ENCODE measurements at regions not wholly inside any gene's neighbourhood (a gene's known extent, or its start where the extent isn't known, plus 50 kb on each side); places are given as distances from the start of the nearest gene placed in this dataset.
"Not testable (repeated sequence)": the region's sequence is repeated elsewhere in the genome, so short reads cannot be mapped to it uniquely, and the experiment has no call there.

DNA sequence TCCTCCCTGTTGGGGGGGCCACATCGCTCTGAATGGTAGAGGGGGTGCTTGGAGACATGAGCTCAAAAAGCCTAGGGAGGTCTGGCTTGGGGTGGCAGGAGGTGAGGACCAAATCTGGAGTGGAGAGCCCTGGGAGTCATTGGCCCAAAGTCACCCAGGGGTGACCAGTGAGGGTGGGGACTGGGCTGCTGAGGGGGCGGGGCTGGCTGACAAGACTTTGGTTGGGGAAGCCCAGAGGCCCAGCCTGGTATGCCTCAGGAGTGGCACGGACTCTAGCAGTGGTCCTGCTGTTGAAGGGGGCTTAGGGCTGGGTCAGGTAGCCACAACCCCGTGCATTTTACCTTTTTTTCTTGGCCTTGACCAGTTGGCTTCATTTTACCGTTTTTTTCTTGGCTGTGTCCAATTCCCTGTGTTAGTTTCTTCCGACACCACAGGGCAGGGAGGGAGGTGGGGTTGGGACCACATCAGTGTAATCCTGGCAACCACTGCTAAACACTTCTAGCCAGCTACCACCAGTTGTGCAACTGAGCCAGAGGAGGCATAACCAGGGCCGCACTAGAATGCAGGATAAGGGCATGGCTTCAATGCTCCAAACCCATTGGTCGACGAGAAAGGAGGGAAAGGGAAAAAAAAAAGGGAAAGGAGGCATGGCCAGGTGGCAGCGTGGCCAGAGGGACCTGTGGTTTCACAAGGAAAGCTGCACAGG, 105.3 kb upstream of the C2CD4B start:
- Histone ChIP-seq H3K27me3 (ENCODE audit: insufficient read depth, low read length) (peaks cover 15% of the 10 kb centered on the region; the same call in 1 of the 2 replicates), H3K79me2 (ENCODE audit: control insufficient read depth, insufficient read depth, low read length, unreplicated experiment) (no peaks in the 10 kb centered on the region), H3K4me3 (ENCODE audit: low read depth, low read length) (no peak overlapping the region), H3K4me1 (ENCODE audit: control insufficient read depth, insufficient read depth, low read length, unreplicated experiment) (no peaks in the 10 kb centered on the region), H2AFZ (ENCODE audit: low read length, unreplicated experiment) (no peak overlapping the region), H3K27ac (ENCODE audit: low read depth, low read length) (no peak overlapping the region), H3K36me3 (ENCODE audit: insufficient read depth, low read length) (no peaks in the 10 kb centered on the region)

DNA sequence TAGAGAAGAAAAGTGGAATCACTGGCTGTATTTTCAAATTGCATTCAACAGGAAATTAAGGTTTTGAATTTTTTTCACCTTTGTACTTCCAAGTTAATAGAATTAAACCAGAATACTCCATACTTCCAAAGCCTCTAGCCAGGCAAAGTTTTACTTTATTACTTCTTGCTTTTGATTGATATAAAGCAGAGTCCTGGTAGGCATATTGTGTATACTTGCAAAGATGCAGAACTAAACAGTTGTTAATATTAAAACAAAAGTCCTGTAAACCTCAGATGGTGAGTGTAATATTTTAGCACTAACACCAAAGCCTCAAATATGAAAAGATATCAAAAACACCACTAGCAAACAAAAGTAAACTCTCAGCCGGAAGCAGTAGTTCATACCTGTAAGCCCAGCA, 107.2 kb upstream of the C2CD4B start:
- no peak overlapping the region for H3K4me3 ChIP-seq (ENCODE audit: low read depth, low read length)
- no peaks in the 10 kb centered on the region for H3K79me2 ChIP-seq (ENCODE audit: control insufficient read depth, insufficient read depth, low read length, unreplicated experiment)
- no peaks in the 10 kb centered on the region for H3K4me1 ChIP-seq (ENCODE audit: control insufficient read depth, insufficient read depth, low read length, unreplicated experiment)
- no peaks in the 10 kb centered on the region for H3K36me3 ChIP-seq (ENCODE audit: insufficient read depth, low read length)
- H2AFZ ChIP-seq (ENCODE audit: low read length, unreplicated experiment), result no peak overlapping the region
- peaks cover 32% of the 10 kb centered on the region for H3K27me3 ChIP-seq (ENCODE audit: insufficient read depth, low read length)
- no peak overlapping the region for H3K27ac ChIP-seq (ENCODE audit: low read depth, low read length)

DNA sequence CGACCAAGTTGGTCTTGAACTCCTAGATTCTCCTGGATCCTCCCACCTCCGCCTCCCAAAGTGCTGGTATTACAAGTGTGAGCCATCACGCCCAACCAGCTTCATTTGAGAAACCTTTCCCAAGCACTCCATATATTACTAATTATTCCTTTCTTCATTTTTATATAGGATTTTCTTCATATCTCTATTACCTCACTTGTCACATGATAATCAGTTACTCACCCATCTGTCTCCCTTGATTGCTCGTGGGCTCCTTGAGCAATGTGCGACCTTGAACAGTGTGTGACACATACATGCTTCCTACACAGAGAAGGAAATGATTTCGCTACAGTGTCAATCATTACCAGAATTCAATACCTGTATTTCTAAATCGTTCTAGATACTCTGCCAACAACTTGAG, 110.7 kb upstream of the C2CD4B start:
- no peaks in the 10 kb centered on the region for H3K79me2 ChIP-seq (ENCODE audit: control insufficient read depth, insufficient read depth, low read length, unreplicated experiment)
- H3K36me3 ChIP-seq (ENCODE audit: insufficient read depth, low read length), result no peaks in the 10 kb centered on the region
- no peak overlapping the region for H3K27ac ChIP-seq (ENCODE audit: low read depth, low read length)
- H2AFZ ChIP-seq (ENCODE audit: low read length, unreplicated experiment), result no peak overlapping the region
- H3K4me3 ChIP-seq (ENCODE audit: low read depth, low read length), result no peak overlapping the region
- no peaks in the 10 kb centered on the region for H3K4me1 ChIP-seq (ENCODE audit: control insufficient read depth, insufficient read depth, low read length, unreplicated experiment)
- peaks cover 65% of the 10 kb centered on the region for H3K27me3 ChIP-seq (ENCODE audit: insufficient read depth, low read length)

DNA sequence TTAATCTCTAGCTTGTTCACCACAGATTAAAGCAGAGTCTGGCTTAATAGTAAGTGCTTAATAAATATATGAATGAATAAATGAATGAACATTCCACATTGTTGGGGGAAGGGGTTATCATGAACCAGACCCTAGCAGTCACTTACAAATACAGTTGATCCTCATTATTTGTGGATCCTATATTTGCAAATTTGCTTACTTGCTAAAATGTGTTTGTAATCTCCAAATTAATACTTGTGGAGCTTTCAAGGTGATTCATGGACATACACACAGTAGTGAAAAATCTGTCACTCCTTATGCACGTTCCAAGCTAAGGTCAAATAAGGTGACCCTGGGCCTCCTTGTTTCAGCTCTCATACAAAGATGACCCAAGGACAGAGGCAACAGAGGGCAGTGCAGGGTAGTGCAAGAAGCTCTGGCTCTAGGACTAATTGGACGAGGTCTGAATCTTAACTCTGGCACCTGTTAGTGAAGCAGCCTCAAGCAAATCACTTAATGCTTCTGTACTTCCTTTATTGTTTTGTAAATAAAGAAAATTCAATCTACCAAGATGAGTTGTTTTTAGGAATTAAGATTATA, 112.8 kb upstream of the C2CD4B start:
- Histone ChIP-seq H3K27me3 (ENCODE audit: insufficient read depth, low read length) (peaks cover 74% of the 10 kb centered on the region), H2AFZ (ENCODE audit: low read length, unreplicated experiment) (no peak overlapping the region), H3K4me3 (ENCODE audit: low read depth, low read length) (no peak overlapping the region), H3K36me3 (ENCODE audit: insufficient read depth, low read length) (no peaks in the 10 kb centered on the region), H3K4me1 (ENCODE audit: control insufficient read depth, insufficient read depth, low read length, unreplicated experiment) (no peaks in the 10 kb centered on the region), H3K79me2 (ENCODE audit: control insufficient read depth, insufficient read depth, low read length, unreplicated experiment) (no peaks in the 10 kb centered on the region), H3K27ac (ENCODE audit: low read depth, low read length) (no peak overlapping the region)

DNA sequence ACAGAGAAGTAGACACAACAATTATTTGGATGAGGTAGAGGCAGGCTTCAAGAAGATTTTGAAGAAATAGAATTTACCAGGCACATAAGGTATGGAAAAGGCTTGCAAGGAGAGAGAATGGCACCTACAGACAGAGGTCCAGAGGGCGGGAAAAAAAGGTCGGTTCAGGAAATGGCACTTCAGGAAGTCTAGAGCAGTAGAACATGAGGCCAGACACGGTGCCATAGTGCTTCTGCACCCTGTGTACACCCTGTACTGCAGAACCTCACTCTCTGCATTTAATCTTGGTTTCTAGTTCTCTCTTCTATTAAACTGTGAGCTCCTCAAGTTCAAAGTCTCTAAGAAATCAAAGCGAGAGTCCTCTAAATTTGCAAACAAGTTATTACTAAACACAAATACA, 113.4 kb upstream of the C2CD4B start:
- H3K4me3 ChIP-seq (ENCODE audit: low read depth, low read length), result no peak overlapping the region
- no peaks in the 10 kb centered on the region for H3K79me2 ChIP-seq (ENCODE audit: control insufficient read depth, insufficient read depth, low read length, unreplicated experiment)
- H3K36me3 ChIP-seq (ENCODE audit: insufficient read depth, low read length), result no peaks in the 10 kb centered on the region
- no peak overlapping the region for H3K27ac ChIP-seq (ENCODE audit: low read depth, low read length)
- H2AFZ ChIP-seq (ENCODE audit: low read length, unreplicated experiment), result no peak overlapping the region
- H3K4me1 ChIP-seq (ENCODE audit: control insufficient read depth, insufficient read depth, low read length, unreplicated experiment), result no peaks in the 10 kb centered on the region
- H3K27me3 ChIP-seq (ENCODE audit: insufficient read depth, low read length), result peaks cover 77% of the 10 kb centered on the region

DNA sequence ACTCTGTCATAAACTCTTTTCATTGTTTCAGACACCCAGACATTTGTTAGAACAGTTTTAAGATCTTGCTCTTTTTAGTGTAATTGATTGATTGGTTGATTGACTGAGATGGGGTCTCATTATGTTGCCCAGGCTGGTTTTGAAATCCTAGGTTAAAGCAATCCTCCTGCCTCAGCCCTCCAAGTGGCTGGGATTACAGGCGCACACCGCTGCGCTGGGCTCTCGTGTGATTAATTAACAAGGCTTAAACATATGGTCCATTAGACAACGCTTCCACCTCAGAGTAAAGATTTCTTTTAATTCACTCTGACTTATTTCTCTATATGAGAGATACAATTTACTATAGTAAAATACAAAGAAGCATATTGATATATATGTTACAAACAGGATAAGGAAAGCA, 114.0 kb upstream of the C2CD4B start:
- H3K4me1 ChIP-seq (ENCODE audit: control insufficient read depth, insufficient read depth, low read length, unreplicated experiment), result no peaks in the 10 kb centered on the region
- H3K36me3 ChIP-seq (ENCODE audit: insufficient read depth, low read length), result no peaks in the 10 kb centered on the region
- no peak overlapping the region for H3K4me3 ChIP-seq (ENCODE audit: low read depth, low read length)
- H2AFZ ChIP-seq (ENCODE audit: low read length, unreplicated experiment), result no peak overlapping the region
- no peaks in the 10 kb centered on the region for H3K79me2 ChIP-seq (ENCODE audit: control insufficient read depth, insufficient read depth, low read length, unreplicated experiment)
- H3K27me3 ChIP-seq (ENCODE audit: insufficient read depth, low read length), result peaks cover 78% of the 10 kb centered on the region
- H3K27ac ChIP-seq (ENCODE audit: low read depth, low read length), result no peak overlapping the region

DNA sequence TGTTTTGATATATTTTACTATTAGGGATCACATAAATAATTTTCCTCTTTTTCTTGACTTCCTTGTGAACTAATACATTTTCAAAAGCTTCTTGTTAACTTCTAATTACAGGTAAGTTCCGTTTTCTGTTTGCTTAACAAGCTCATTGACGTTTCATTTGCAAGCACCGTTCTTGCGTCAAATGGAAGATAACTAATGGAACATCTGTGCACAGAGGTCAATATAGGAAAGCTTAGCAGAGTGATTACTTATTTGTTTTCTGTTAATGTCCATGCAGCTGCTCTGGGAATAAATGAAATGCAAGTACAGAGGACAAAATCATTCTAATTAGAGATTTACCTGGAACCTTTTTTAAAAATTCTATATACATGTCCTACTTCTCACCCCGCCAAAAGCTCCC, 115.5 kb upstream of the C2CD4B start:
- no peaks in the 10 kb centered on the region for H3K36me3 ChIP-seq (ENCODE audit: insufficient read depth, low read length)
- no peaks in the 10 kb centered on the region for H3K79me2 ChIP-seq (ENCODE audit: control insufficient read depth, insufficient read depth, low read length, unreplicated experiment)
- no peak overlapping the region for H3K4me3 ChIP-seq (ENCODE audit: low read depth, low read length)
- H3K4me1 ChIP-seq (ENCODE audit: control insufficient read depth, insufficient read depth, low read length, unreplicated experiment), result no peaks in the 10 kb centered on the region
- no peak overlapping the region for H3K27ac ChIP-seq (ENCODE audit: low read depth, low read length)
- peaks cover 80% of the 10 kb centered on the region for H3K27me3 ChIP-seq (ENCODE audit: insufficient read depth, low read length)
- no peak overlapping the region for H2AFZ ChIP-seq (ENCODE audit: low read length, unreplicated experiment)

DNA sequence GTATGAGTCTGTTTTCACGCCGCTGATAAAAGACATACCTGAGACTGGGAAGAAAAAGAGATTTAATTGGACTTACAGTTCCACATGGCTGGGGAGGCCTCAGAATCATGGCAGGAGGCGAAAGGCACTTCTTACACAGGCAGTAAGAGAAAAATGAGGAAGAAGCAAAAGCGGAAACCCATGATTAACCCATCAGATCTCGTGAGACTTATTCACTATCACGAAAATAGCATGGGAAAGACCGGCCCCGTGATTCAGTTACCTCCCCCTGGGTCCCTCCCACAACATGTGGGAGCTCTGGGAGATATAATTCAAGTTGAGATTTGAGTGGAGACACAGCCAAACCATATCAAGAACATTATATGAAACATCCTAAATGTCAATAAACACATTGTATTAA, 116.7 kb upstream of the C2CD4B start:
- H3K4me1 ChIP-seq (ENCODE audit: control insufficient read depth, insufficient read depth, low read length, unreplicated experiment); H3K36me3 ChIP-seq (ENCODE audit: insufficient read depth, low read length); H3K4me3 ChIP-seq (ENCODE audit: low read depth, low read length); H3K27ac ChIP-seq (ENCODE audit: low read depth, low read length); H2AFZ ChIP-seq (ENCODE audit: low read length, unreplicated experiment); H3K79me2 ChIP-seq (ENCODE audit: control insufficient read depth, insufficient read depth, low read length, unreplicated experiment): not testable (repeated sequence)
- peaks cover 80% of the 10 kb centered on the region for H3K27me3 ChIP-seq (ENCODE audit: insufficient read depth, low read length)

DNA sequence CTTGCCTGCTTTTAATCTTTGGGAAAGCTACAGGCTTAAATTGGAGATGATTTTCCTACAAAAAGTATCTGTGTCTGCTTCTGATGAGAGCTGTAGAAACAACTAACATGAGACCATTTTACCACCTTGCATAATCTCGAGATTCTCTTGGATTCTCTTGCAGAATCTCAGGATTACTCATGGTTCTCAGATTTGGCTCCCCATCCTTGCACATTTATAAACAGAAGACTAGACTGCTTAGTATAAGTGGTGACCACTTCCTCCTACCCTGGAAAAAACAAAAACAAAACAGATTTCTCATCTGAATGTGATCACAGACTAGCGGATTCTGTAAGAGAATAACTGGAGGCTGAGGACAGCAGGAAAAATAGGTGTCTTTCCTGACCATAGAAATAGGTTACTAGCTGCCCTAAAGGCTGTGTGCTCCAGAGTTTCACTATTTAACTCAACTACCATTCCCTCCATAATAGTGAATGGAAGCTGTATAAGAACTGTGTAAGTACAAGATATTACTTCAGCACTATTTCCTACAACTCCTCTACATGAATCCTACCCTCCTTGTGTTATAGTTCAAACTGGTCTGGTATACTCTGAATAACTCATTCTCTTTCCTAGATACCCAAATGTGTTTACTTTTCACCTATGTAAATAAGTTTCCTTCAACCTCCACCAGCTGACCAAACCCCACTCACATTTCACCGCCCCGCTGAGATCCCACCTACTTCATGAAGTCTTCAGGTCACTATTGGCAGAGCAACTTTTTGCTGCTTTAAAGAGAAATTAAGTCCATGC, 122.2 kb upstream of the C2CD4B start:
- no peaks in the 10 kb centered on the region for H3K79me2 ChIP-seq (ENCODE audit: control insufficient read depth, insufficient read depth, low read length, unreplicated experiment)
- no peak overlapping the region for H2AFZ ChIP-seq (ENCODE audit: low read length, unreplicated experiment)
- peaks cover 77% of the 10 kb centered on the region for H3K27me3 ChIP-seq (ENCODE audit: insufficient read depth, low read length)
- no peak overlapping the region for H3K4me3 ChIP-seq (ENCODE audit: low read depth, low read length)
- no peaks in the 10 kb centered on the region for H3K4me1 ChIP-seq (ENCODE audit: control insufficient read depth, insufficient read depth, low read length, unreplicated experiment)
- H3K36me3 ChIP-seq (ENCODE audit: insufficient read depth, low read length), result no peaks in the 10 kb centered on the region
- no peak overlapping the region for H3K27ac ChIP-seq (ENCODE audit: low read depth, low read length)

DNA sequence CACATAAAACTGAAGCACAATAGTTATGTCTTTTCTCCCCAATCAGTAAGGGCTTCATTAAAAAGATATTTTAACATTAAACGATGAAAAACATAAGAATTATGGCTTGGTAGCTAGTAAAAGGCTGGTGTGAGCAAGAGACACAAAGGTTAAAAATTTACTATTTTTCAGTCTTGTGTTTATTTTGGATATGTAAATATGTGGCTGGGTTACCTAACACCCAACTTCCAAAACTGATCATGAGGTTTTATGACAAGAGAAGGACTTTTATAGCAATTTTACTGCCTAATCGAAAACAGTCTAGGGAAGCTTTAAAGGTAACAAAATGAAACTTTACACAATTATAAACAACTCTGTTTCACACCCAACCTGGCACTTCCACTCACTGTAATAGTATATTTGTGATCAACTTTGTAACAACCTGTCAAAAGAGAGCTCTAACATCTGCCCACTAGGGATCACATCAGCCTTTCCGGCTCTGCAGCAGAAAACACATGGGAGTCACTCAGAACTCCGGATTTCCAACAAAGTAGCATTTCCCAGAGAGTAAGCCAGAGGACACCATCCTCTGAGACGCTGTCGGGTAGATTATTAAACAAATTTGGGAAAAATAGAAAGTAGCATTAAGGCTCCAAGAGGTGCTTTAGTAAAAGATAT, 123.4 kb upstream of the C2CD4B start:
- Histone ChIP-seq H3K4me1 (ENCODE audit: control insufficient read depth, insufficient read depth, low read length, unreplicated experiment) (no peaks in the 10 kb centered on the region), H2AFZ (ENCODE audit: low read length, unreplicated experiment) (no peak overlapping the region), H3K27me3 (ENCODE audit: insufficient read depth, low read length) (peaks cover 75% of the 10 kb centered on the region), H3K36me3 (ENCODE audit: insufficient read depth, low read length) (no peaks in the 10 kb centered on the region), H3K4me3 (ENCODE audit: low read depth, low read length) (no peak overlapping the region), H3K27ac (ENCODE audit: low read depth, low read length) (no peak overlapping the region), H3K79me2 (ENCODE audit: control insufficient read depth, insufficient read depth, low read length, unreplicated experiment) (no peaks in the 10 kb centered on the region)
